Lower leg skin (tissue), 4 donors: ENCODE measurements at regions not wholly inside any gene's neighbourhood (a gene's known extent, or its start where the extent isn't known, plus 50 kb on each side); places are given as distances from the start of the nearest gene placed in this dataset.
"Not testable (repeated sequence)": the region's sequence is repeated elsewhere in the genome, so short reads cannot be mapped to it uniquely, and the experiment has no call there.

Experiments used
- DNase-seq, 2 donors: peaks; one replicate each; pipeline ENCODE4 v3.0.0-alpha.2; 2019; ENCODE audit warnings: low spot score in 2 of 2
- H3K4me3 ChIP-seq: fragments of 200-600 bp; sonication (generic); 2 replicates; pipeline ENCODE4 v1.5.1; 2017; ENCODE audit warnings: mild to moderate bottlenecking, low read depth; ENCODE audit not compliant: poor library complexity, severe bottlenecking
- CTCF ChIP-seq, 3 donors: fragments of 450-650 bp; IDR thresholded peaks; one replicate each; pipeline ENCODE4 v1.5.1; 2016; ENCODE audit warnings: antibody characterized with exemption in 3 of 3, mild to moderate bottlenecking in 3 of 3, moderate library complexity in 2 of 3
- POLR2A ChIP-seq, 2 donors: fragments of 450-650 bp; IDR thresholded peaks; one replicate each; pipeline ENCODE4 v1.6.1; 2016 to 2017; ENCODE audit warnings: antibody characterized with exemption in 2 of 2, mild to moderate bottlenecking in 1 of 2, moderate library complexity in 1 of 2
- WGBS, 2 donors: methylation state at CpG; one replicate each; pipeline ENCODE4 v1.1.5; 2018; 5-methylcytosine and 5-hydroxymethylcytosine counted together
- intact Hi-C: fragments of 100-400 bp; cut with DNase I; formaldehyde crosslinking; loops from one replicate; pipeline ENCODE4 v1.15.0; 2023; ENCODE audit warnings: low total_unique reads

- intact Hi-C loops, result no loop called here
- TF ChIP-seq CTCF (IDR thresholded peaks at IDR 0.05) (no peak), POLR2A (IDR thresholded peaks at IDR 0.05) (no peak)
- DNase-seq, result no peak
- no peak overlapping the region for H3K4me3 ChIP-seq
Measured at GRCh38 chr5:117131876-117132275, 557.3 kb upstream of the SEMA6A start.

- intact Hi-C loops, result no loop called here
- 39 to 54% methylated on average over 3 of the region's 3 CpGs for WGBS, 2 donors
- no peak overlapping the region for H3K4me3 ChIP-seq
- TF ChIP-seq POLR2A (IDR thresholded peaks at IDR 0.05) (no peak), CTCF (IDR thresholded peaks at IDR 0.05) (no peak)
- DNase-seq, result peak in 1 of 2 donors; percentile 38
Measured at GRCh38 chr5:117131048-117131679, 556.5 kb upstream of the SEMA6A start.

GRCh38 chr5:117118499-117118898, 543.9 kb upstream of the SEMA6A start:
- WGBS, 2 donors, result 65 to 76% methylated on average over 1 of the region's 1 CpG
- DNase-seq, result no peak
- no peak for TF ChIP-seq POLR2A (IDR thresholded peaks at IDR 0.05)
- TF ChIP-seq CTCF (IDR thresholded peaks at IDR 0.05), result no peak
- H3K4me3 ChIP-seq, result no peak overlapping the region
- intact Hi-C loops, result no loop called here

GRCh38 chr5:117117314-117117713, 542.7 kb upstream of the SEMA6A start:
- DNase-seq, intact Hi-C loops, H3K4me3 ChIP-seq: not testable (repeated sequence)
- WGBS, 2 donors, result 78 to 83% methylated on average over 6 of the region's 6 CpGs

- no peak for DNase-seq
- H3K4me3 ChIP-seq, result no peak overlapping the region
- no peak for TF ChIP-seq POLR2A (IDR thresholded peaks at IDR 0.05)
- no peak for TF ChIP-seq CTCF (IDR thresholded peaks at IDR 0.05)
- 75 to 85% methylated on average over 2 of the region's 2 CpGs for WGBS, 2 donors
- intact Hi-C loops, result no loop called here
Measured at GRCh38 chr5:117110548-117110947, 535.9 kb upstream of the SEMA6A start.

GRCh38 chr5:117107859-117108258, 533.2 kb upstream of the SEMA6A start:
- no peak overlapping the region for H3K4me3 ChIP-seq
- no peak for TF ChIP-seq CTCF (IDR thresholded peaks at IDR 0.05)
- TF ChIP-seq POLR2A (IDR thresholded peaks at IDR 0.05), result no peak
- intact Hi-C loops, result no loop called here
- DNase-seq, result no peak
- 76 to 77% methylated on average over 3 of the region's 3 CpGs for WGBS, 2 donors
